Activated CD8-positive, alpha-beta memory T cell treated with anti-CD3 and anti-CD28 coated beads, Interleukin-2, amount 50 U/mL, for 24 hours (primary cell): ENCODE measurements at regions not wholly inside any gene's neighbourhood (a gene's known extent, or its start where the extent isn't known, plus 50 kb on each side); places are given as distances from the start of the nearest gene placed in this dataset.

Experiments
- DNase-seq: peaks from one replicate; pipeline ENCODE4 v3.0.0-alpha.2; 2020; ENCODE audit errors: extremely low read depth

- DNase-seq = no peak
Measured at GRCh38 chr2:143954186-143954585, 565.7 kb downstream of the ZEB2 start.

- no peak for DNase-seq
Measured at GRCh38 chr2:143953451-143954030, 566.4 kb downstream of the ZEB2 start.

GRCh38 chr2:143952536-143952935, 567.4 kb downstream of the ZEB2 start:
- DNase-seq = no peak

GRCh38 chr2:143950704-143951103, 569.2 kb downstream of the ZEB2 start:
- DNase-seq = no peak

GRCh38 chr2:143949121-143949848, 570.6 kb downstream of the ZEB2 start:
- DNase-seq = no peak

GRCh38 chr2:143948710-143949109, 571.2 kb downstream of the ZEB2 start:
- DNase-seq = no peak

- no peak for DNase-seq
Measured at GRCh38 chr2:143946436-143947391, 573.2 kb downstream of the ZEB2 start.

GRCh38 chr2:143942486-143942885, 577.4 kb downstream of the ZEB2 start:
- no peak for DNase-seq

- DNase-seq = no peak
Measured at GRCh38 chr2:143940720-143941119, 579.2 kb downstream of the ZEB2 start.

- DNase-seq = no peak
Measured at GRCh38 chr2:143939626-143940330, 580.1 kb downstream of the ZEB2 start.

GRCh38 chr2:143937723-143938350, 582.1 kb downstream of the ZEB2 start:
- no peak for DNase-seq

GRCh38 chr2:143936848-143937722, 582.8 kb downstream of the ZEB2 start:
- DNase-seq = no peak

GRCh38 chr2:143936538-143936847, 583.4 kb downstream of the ZEB2 start:
- DNase-seq = no peak

- DNase-seq = no peak
Measured at GRCh38 chr2:143935482-143935752, 584.5 kb downstream of the ZEB2 start.

- DNase-seq = no peak
Measured at GRCh38 chr2:143934626-143935481, 585.1 kb downstream of the ZEB2 start.

GRCh38 chr2:143933946-143934569, 585.9 kb downstream of the ZEB2 start:
- no peak for DNase-seq

GRCh38 chr2:143930891-143931290, 589.0 kb downstream of the ZEB2 start:
- no peak for DNase-seq

GRCh38 chr2:143928613-143929012, 591.3 kb downstream of the ZEB2 start:
- no peak for DNase-seq

- no peak for DNase-seq
Measured at GRCh38 chr2:143928184-143928583, 591.7 kb downstream of the ZEB2 start.
